Activated CD8-positive, alpha-beta memory T cell treated with anti-CD3 and anti-CD28 coated beads, Interleukin-2, amount 10 ng/mL, durations not matched to agents 7 days and 5 days (primary cell): ENCODE measurements at regions not wholly inside any gene's neighbourhood (a gene's known extent, or its start where the extent isn't known, plus 50 kb on each side); places are given as distances from the start of the nearest gene placed in this dataset.
A peak's percentile ranks its signal among the peaks of the same experiment; 100 is the strongest.

ENCODE experiments used
- ATAC-seq: fragments of 150-1000 bp; cut with Tn5 transposase; one replicate; pipeline ENCODE4 v1.10.0; 2021; ENCODE audit warnings: moderate library complexity
- CTCF ChIA-PET: fragments of 350-600 bp; sonication (Branson Sonifier 250); formaldehyde crosslinking; loops from one replicate; lab custom pipeline; 2021; ENCODE audit warnings: antibody characterized with exemption; lab: Charles Lee
- DNase-seq: peaks from one replicate; pipeline ENCODE4 v3.0.0-alpha.2; 2020
- H3K27ac Mint-ChIP-seq: one replicate; pipeline ENCODE4 v1.8.0; 2021; ENCODE audit warnings: mild to moderate bottlenecking, mixed read lengths
- H3K27me3 Mint-ChIP-seq: one replicate; pipeline ENCODE4 v1.8.0; 2021; ENCODE audit warnings: mixed read lengths
- H3K36me3 Mint-ChIP-seq: one replicate; pipeline ENCODE4 v1.8.0; 2021; ENCODE audit warnings: mild to moderate bottlenecking, mixed read lengths
- H3K4me1 Mint-ChIP-seq: one replicate; pipeline ENCODE4 v1.8.0; 2021; ENCODE audit warnings: mixed read lengths
- H3K4me3 Mint-ChIP-seq: one replicate; pipeline ENCODE4 v1.8.0; 2021; ENCODE audit warnings: mild to moderate bottlenecking, moderate library complexity, mixed read lengths
- H3K9me3 Mint-ChIP-seq: one replicate; pipeline ENCODE4 v1.8.0; 2022; ENCODE audit warnings: low read depth, mixed read lengths

DNA sequence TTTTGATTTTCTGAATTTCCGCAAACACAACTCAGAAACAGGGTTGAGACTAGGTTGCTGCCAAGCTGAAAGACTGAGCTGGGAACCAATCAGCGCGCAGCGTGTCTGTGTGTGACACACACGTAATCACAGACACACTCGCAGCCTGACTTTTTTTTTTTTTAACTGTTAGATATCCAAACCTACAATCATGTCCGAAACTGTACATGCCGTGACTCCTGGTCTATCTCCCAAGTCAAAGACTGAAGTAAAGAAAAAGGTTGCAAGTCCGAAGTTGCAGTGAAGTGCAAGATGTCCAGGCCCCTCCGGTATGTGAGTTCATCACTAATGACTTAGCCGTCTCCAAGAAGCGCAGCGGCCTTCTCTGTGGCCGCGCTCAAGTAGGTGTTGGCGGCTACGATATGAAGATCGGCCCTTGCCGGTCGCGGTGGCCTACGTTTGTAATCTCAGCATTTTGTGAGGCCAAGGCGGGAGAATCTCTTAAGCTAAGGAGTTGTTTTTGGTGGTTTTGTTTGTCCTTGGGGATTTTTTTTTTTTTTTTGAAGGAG lies 108.2 kb downstream of the HFE start:
- Mint-ChIP-seq H3K4me3 (peak overlapping the region; percentile 87), H3K4me1 (peaks cover 35% of the 10 kb centered on the region), H3K36me3 (peaks cover 25% of the 10 kb centered on the region), H3K9me3 (no peaks in the 10 kb centered on the region), H3K27me3 (no peaks in the 10 kb centered on the region), H3K27ac (peak overlapping the region; percentile 98)
- ATAC-seq = peak; percentile 28
- CTCF ChIA-PET = interaction anchor here (1.0 to 4.5 kb wide), 8 partner anchors 12 to 75 kb away, joined by 3 to 23 read pairs (median 4); a partner anchor contains a TSS
- DNase-seq = peak; percentile 94

DNA sequence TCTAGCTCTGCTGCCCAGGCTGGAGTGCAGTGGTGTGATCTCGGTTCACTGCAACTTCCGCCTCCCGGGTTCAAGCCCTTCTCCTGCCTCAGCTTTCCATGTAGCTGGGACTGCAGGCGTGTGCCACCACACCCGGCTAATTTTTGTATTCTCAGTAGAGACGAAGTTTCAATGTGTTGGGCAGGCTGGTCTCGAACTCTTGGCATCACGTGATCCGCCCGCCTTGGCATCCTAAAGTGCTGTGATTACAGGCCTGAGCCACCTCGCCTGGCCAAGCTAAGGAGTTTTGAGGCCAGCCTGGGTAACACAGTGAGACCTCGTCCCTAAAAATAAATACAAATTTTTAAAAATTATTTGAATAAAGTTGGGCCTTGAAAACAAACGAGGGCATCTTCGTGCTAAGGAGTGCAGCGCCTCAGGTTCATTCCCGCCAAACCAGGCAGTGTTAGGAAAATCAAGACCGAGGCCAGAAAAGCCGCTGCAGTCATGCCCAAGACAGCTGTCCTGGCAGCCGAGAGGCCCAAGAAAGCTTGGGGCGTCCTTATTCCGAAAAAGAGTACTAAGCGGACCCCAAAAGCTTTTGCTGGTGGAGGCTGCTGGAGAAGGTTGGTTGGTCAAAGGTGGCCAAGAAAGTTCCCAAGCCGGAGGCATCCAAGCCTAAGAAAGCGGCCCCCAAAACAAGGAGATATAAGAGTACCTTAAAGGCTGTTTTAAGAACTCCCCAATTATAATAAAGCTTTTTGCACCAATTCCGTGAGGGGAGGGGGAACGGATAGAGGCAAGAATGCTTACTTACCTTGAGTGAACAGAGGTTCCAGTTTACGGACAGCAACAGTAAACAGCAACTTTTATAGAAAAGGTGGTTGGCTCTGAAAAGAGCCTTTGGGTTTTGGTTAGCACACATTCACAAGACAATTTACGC lies 109.0 kb downstream of the HFE start:
- ATAC-seq (no peak), DNase-seq (peak; percentile 78)
- H3K27me3 Mint-ChIP-seq = no peaks in the 10 kb centered on the region
- H3K9me3 Mint-ChIP-seq = no peaks in the 10 kb centered on the region
- peak overlapping the region; percentile 98 for H3K27ac Mint-ChIP-seq
- peaks cover 26% of the 10 kb centered on the region for H3K36me3 Mint-ChIP-seq
- CTCF ChIA-PET = interaction anchor here (1.0 to 4.5 kb wide), 11 partner anchors 11 to 74 kb away, joined by 3 to 35 read pairs (median 4); a partner anchor contains a TSS
- H3K4me1 Mint-ChIP-seq = peaks cover 38% of the 10 kb centered on the region
- H3K4me3 Mint-ChIP-seq = peak overlapping the region; percentile 87

DNA sequence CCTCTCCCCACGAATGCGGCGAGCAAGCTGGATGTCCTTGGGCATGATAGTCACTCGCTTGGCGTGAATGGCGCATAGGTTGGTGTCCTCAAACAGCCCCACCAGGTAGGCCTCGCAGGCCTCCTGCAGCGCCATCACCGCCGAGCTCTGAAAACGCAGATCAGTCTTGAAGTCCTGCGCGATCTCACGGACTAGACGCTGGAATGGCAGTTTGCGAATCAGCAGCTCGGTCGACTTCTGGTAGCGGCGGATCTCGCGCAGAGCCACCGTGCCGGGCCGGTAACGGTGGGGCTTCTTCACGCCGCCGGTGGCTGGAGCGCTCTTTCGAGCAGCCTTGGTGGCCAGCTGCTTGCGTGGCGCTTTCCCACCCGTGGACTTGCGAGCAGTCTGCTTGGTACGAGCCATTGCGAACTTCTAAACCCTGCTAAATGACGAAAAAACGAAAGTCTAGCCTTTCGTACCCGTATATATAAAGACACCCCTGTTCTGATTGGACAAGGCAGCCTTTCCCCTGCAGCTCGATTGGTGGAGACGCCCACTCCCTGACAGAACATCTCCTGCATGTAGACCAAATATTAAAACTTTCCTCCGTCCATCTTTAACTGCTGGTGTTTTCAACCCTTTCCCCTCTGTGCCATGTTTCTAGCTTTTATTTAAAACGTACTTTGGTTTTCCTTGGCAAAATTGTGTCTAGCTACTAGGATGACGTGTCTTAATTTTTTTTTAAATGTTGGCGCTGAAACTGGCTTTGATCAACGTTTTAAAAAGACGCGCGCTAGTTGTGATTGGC lies 109.8 kb downstream of the HFE start:
- DNase-seq = peak; percentile 91
- no peaks in the 10 kb centered on the region for H3K27me3 Mint-ChIP-seq
- CTCF ChIA-PET = interaction anchor here (0.6 to 4.5 kb wide), 14 partner anchors 8 to 107 kb away, joined by 3 to 35 read pairs (median 5); a partner anchor contains a TSS
- peaks cover 42% of the 10 kb centered on the region for H3K4me1 Mint-ChIP-seq
- peaks cover 26% of the 10 kb centered on the region for H3K36me3 Mint-ChIP-seq
- no peaks in the 10 kb centered on the region for H3K9me3 Mint-ChIP-seq
- peak overlapping the region; percentile 98 for H3K27ac Mint-ChIP-seq
- peak; percentile 43 for ATAC-seq
- H3K4me3 Mint-ChIP-seq = peak overlapping the region; percentile 87

DNA sequence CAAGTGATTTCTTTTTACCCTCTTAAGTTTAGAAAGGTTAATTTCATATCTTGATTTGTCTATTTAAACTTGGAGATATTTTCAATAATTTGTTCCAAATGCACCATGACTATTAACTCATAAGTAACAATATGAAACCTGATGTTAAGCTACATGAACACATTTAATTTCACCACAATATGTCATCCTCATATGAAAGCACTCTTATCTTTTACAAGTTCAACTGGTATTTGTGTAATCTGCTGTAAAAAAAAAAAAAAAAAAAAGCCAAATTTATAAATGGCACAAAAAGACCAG lies 110.4 kb downstream of the HFE start:
- no peaks in the 10 kb centered on the region for H3K9me3 Mint-ChIP-seq
- H3K4me1 Mint-ChIP-seq = peaks cover 45% of the 10 kb centered on the region
- ATAC-seq = no peak

DNA sequence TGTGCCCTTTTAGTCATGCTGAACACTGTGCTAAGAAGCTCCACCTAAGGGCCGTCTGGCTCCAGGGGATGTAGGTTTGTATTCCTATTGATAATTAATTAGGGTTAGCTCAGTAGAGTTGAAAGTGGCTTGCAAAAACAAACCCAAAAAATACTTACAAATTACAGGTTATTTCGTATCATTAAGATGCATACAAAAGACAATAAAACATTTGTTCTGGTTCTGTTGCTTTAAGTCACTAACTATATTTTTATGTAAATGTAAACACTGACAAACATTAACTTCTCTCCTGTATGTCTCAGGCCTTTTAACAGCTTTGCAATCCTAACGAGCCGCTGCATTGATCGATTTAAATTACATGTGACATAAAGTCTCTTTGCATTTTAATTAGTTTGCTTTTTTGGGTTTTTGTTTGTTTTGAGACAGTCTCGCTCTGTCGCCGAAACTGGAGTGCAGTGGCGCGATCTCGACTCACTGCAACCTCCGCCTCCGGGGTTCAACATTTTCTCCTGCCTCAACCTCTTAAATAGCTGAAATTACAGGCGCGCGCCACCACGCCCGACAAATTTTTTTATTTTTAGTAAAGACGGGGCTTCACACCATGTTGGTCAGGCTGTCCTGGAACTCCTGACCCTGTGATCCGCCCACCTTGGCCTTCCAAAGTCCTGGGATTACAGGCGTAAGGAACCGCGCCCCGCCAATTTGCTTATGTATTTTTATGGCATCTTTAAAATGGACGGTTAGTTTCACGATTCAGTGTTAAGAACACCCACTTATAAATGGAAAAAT lies 110.9 kb downstream of the HFE start:
- Mint-ChIP-seq H3K9me3 (no peaks in the 10 kb centered on the region), H3K27me3 (no peaks in the 10 kb centered on the region), H3K4me3 (peak overlapping the region; percentile 87), H3K36me3 (peaks cover 26% of the 10 kb centered on the region), H3K4me1 (peaks cover 46% of the 10 kb centered on the region), H3K27ac (peak overlapping the region; percentile 98)
- DNase-seq = peak; percentile 81
- CTCF ChIA-PET = interaction anchor here (0.7 to 4.5 kb wide), 19 partner anchors 9 to 75 kb away, joined by 3 to 35 read pairs (median 5); a partner anchor contains a TSS
- no peak for ATAC-seq

More for the DNA sequence above, 110.4 kb downstream of the HFE start:
- Mint-ChIP-seq H3K4me3 (peak overlapping the region; percentile 87), H3K27ac (peak overlapping the region; percentile 98), H3K27me3 (no peaks in the 10 kb centered on the region), H3K36me3 (peaks cover 26% of the 10 kb centered on the region)
- CTCF ChIA-PET = interaction anchor here (0.6 to 4.5 kb wide), 13 partner anchors 9 to 108 kb away, joined by 3 to 35 read pairs (median 5); a partner anchor contains a TSS
- DNase-seq = no peak

DNA sequence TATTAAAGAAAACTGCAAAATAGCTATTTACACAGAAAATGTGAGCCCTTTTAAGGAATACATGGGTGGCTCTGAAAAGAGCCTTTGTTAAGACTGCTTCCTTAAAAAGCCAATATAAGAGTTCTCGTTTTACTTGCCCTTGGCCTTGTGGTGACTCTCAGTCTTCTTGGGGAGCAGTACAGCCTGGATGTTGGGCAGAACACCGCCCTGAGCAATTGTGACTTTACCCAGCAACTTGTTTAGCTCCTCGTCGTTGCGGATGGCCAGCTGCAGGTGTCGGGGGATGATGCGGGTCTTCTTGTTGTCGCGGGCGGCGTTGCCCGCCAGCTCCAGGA lies 111.5 kb downstream of the HFE start:
- peak; percentile 5 for ATAC-seq
- Mint-ChIP-seq H3K4me1 (peaks cover 44% of the 10 kb centered on the region), H3K27me3 (no peaks in the 10 kb centered on the region), H3K9me3 (no peaks in the 10 kb centered on the region), H3K4me3 (peak overlapping the region; percentile 87), H3K27ac (peak overlapping the region; percentile 98), H3K36me3 (peaks cover 26% of the 10 kb centered on the region)
- DNase-seq = no peak
- CTCF ChIA-PET = interaction anchor here (0.7 to 4.5 kb wide), 16 partner anchors 10 to 165 kb away, joined by 3 to 35 read pairs (median 5); a partner anchor contains a TSS

DNA sequence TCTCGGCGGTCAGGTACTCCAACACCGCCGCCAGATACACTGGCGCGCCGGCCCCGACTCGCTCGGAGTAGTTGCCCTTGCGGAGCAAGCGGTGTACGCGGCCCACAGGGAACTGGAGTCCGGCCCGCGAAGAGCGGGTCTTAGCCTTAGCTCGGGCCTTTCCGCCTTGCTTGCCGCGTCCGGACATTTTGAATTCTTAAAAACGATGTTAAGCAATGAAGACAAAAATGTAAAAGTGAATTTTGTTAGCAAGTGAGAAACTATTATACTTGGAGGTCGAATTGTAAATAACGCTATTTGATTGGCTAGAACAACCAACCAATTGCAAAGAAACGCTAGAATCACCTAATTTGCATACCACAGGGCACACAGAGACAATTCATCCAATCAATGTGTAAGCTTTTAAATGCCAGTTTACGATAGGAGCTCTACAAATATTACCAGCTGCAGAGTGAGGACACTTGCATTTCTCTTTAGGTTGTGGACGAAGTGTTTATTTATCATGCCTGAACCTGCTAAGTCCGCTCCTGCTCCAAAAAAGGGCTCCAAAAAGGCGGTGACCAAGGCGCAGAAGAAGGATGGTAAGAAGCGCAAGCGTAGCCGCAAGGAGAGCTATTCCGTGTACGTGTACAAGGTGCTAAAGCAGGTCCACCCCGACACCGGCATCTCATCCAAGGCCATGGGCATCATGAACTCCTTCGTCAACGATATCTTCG lies 112.0 kb downstream of the HFE start:
- Mint-ChIP-seq H3K4me1 (peaks cover 45% of the 10 kb centered on the region), H3K27me3 (no peaks in the 10 kb centered on the region), H3K9me3 (no peaks in the 10 kb centered on the region), H3K27ac (peak overlapping the region; percentile 98), H3K4me3 (peak overlapping the region; percentile 87), H3K36me3 (peaks cover 25% of the 10 kb centered on the region)
- CTCF ChIA-PET = interaction anchor here (0.7 to 4.5 kb wide), 18 partner anchors 10 to 173 kb away, joined by 3 to 35 read pairs (median 5); a partner anchor contains a TSS
- ATAC-seq = peak; percentile 65
- peak; percentile 90 for DNase-seq

DNA sequence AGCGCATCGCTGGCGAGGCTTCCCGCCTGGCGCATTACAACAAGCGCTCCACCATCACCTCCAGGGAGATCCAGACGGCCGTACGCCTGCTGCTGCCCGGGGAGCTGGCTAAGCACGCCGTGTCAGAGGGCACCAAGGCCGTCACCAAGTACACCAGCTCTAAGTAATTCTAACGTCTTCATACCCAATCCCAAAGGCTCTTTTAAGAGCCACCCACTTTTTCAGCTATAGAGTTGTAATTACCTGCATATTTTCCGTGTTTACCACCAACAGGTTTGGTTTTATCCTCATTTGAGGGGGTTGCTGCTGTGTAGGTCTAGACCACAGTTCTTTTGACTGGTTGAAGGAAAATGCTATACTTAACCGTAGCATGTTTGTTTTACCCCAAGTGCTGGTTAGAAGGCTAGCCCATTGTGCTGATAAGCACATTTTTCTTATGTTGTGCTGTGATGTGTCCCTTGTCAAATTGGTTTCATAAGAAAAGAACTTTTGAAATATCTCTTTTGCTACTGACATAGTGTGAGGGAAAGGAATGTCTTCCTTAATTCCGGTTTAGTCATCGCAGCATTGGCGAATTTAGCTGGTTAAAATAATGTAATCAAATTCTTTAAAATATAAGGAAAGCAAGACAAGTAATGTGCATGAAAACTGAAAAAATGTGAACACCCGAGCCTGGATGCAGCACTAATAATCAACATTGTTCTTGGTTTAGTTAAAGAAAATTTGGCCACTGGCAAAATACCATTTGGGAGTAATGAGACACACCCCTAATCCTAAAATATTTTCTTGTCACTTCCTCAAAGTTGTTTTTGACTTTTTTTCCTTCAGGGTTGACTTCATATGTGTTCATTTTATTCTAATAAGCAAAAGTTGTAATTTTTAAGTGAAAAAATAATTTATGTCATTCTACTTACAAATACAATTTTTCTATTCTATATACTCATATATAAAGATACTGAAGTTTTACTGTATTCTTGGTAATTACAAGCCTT lies 112.8 kb downstream of the HFE start:
- Mint-ChIP-seq H3K4me3 (peak overlapping the region; percentile 87), H3K27me3 (no peaks in the 10 kb centered on the region), H3K9me3 (no peaks in the 10 kb centered on the region), H3K36me3 (peaks cover 24% of the 10 kb centered on the region), H3K4me1 (peaks cover 41% of the 10 kb centered on the region), H3K27ac (peak overlapping the region; percentile 98)
- DNase-seq = peak; percentile 90
- CTCF ChIA-PET = interaction anchor here (0.8 to 4.5 kb wide), 11 partner anchors 11 to 174 kb away, joined by 3 to 35 read pairs (median 7); a partner anchor contains a TSS
- ATAC-seq = peak; percentile 4

DNA sequence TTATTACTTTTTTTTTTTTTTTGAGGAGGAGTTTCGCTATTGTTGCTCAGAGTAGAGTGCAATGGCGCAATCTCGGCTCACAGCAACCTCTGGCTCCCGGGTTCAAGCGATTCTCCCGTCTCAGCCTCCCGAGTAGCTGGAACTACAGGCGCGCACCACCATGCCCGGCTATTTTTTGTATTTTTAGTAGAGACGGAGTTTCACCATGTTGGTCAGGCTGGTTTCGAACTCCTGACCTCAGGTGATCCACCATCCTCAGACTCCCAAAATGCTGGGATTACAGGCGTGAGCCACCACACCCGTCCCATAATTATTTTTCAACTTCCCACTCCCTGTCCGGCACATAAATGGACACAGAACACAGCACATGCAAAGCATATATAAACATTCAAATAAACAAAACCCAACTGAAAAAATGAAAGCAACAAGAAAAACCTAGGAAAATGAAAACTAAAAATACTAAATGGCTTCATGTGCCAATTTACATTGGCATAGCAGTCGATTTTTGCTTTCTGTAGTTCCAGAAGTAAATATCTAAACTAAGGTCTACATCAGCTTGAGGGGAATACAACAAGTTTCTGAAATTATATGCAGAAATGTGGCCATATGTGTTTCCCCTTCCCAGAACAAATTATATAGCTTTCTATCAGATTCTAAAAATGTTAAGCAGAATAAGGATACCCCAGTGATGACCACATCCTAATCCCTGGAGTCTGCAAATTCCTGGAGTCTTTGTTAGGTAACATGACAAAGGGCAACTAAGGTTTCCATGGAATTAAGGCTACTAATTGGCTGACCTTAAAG lies 113.9 kb downstream of the HFE start:
- ATAC-seq (no peak), DNase-seq (no peak)
- Mint-ChIP-seq H3K4me1 (peaks cover 38% of the 10 kb centered on the region), H3K27me3 (no peaks in the 10 kb centered on the region), H3K27ac (peak overlapping the region; percentile 83), H3K9me3 (no peaks in the 10 kb centered on the region), H3K36me3 (peaks cover 17% of the 10 kb centered on the region), H3K4me3 (peak overlapping the region; percentile 53)
- CTCF ChIA-PET = interaction anchor here (0.9 kb wide), 1 partner anchor 14 kb away, joined by 3 read pairs; no protein-coding TSS in a partner anchor

DNA sequence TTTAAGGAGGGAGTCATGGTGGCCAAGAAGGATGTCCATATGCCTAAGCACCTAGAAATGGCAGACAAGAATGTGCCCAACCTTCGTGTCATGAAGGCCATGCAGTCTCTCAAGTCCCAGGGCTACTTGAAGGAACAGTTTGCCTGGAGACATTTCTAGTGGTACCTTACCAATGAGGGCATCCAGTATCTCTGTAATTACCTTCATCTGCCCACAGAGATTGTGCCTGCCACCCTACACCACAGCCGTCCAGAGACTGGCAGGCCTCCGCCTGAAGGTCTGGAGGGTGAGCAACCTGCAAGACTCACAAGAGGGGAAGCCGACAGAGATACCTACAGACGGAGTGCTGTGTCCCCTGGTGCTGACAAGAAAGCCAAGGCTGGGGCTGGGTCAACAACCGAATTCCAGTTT lies 115.0 kb downstream of the HFE start:
- no peaks in the 10 kb centered on the region for H3K9me3 Mint-ChIP-seq
- H3K4me3 Mint-ChIP-seq = no peak overlapping the region
- CTCF ChIA-PET = no interaction called here
- DNase-seq = no peak
- no peak for ATAC-seq
- peaks cover 38% of the 10 kb centered on the region for H3K4me1 Mint-ChIP-seq
- H3K27me3 Mint-ChIP-seq = no peaks in the 10 kb centered on the region
- H3K27ac Mint-ChIP-seq = peak overlapping the region; percentile 24
- H3K36me3 Mint-ChIP-seq = peaks cover 6% of the 10 kb centered on the region
